Testis (tissue), 2 donors: ENCODE measurements at regions not wholly inside any gene's neighbourhood (a gene's known extent, or its start where the extent isn't known, plus 50 kb on each side); places are given as distances from the start of the nearest gene placed in this dataset.

Experiments
- CTCF ChIP-seq, 3 experiments: fragments of 450-650 bp in 2 of 3; fragments of 200-600 bp in 1 of 3; sonication (generic) in 1 of 3; IDR thresholded peaks; one replicate each; pipeline ENCODE4 v1.5.1; 2016 to 2019; ENCODE audit warnings: antibody characterized with exemption in 3 of 3, mild to moderate bottlenecking in 2 of 3, moderate library complexity in 1 of 3
- POLR2A ChIP-seq: fragments of 450-650 bp; IDR thresholded peaks from one replicate; pipeline ENCODE4 v1.6.1; 2017; ENCODE audit warnings: antibody characterized with exemption, mild to moderate bottlenecking, moderate library complexity

GRCh38 chr7:28346676-28347363 is 65.5 kb upstream of the CREB5 start:
- no peak for TF ChIP-seq CTCF (IDR thresholded peaks at IDR 0.05)
- no peak for TF ChIP-seq POLR2A
